ENCODE measurements at regions not wholly inside any gene's neighbourhood (a gene's known extent, or its start where the extent isn't known, plus 50 kb on each side); places are given as distances from the start of the nearest gene placed in this dataset.

- no peak overlapping the region for H3K4me3 ChIP-seq
- no peaks in the 10 kb centered on the region for H3K36me3 ChIP-seq
- no peak for DNase-seq
- TF ChIP-seq POLR2A (IDR thresholded peaks at IDR 0.05): no peak
- TF ChIP-seq, protein P1, sequence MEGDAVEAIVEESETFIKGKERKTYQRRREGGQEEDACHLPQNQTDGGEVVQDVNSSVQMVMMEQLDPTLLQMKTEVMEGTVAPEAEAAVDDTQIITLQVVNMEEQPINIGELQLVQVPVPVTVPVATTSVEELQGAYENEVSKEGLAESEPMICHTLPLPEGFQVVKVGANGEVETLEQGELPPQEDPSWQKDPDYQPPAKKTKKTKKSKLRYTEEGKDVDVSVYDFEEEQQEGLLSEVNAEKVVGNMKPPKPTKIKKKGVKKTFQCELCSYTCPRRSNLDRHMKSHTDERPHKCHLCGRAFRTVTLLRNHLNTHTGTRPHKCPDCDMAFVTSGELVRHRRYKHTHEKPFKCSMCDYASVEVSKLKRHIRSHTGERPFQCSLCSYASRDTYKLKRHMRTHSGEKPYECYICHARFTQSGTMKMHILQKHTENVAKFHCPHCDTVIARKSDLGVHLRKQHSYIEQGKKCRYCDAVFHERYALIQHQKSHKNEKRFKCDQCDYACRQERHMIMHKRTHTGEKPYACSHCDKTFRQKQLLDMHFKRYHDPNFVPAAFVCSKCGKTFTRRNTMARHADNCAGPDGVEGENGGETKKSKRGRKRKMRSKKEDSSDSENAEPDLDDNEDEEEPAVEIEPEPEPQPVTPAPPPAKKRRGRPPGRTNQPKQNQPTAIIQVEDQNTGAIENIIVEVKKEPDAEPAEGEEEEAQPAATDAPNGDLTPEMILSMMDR (IDR thresholded peaks at IDR 0.05): no peak
- ATAC-seq: no peak
- intact Hi-C loops (cut with DNase I): no loop called here
- no peaks in the 10 kb centered on the region for H3K4me1 ChIP-seq
- no peak overlapping the region for H3K27ac ChIP-seq
- no peaks in the 10 kb centered on the region for H3K27me3 ChIP-seq
- H3K9me3 ChIP-seq: no peaks in the 10 kb centered on the region
These were observed 85.6 kb upstream of the FST start for GRCh38 chr5:53394808-53395207.

DNA sequence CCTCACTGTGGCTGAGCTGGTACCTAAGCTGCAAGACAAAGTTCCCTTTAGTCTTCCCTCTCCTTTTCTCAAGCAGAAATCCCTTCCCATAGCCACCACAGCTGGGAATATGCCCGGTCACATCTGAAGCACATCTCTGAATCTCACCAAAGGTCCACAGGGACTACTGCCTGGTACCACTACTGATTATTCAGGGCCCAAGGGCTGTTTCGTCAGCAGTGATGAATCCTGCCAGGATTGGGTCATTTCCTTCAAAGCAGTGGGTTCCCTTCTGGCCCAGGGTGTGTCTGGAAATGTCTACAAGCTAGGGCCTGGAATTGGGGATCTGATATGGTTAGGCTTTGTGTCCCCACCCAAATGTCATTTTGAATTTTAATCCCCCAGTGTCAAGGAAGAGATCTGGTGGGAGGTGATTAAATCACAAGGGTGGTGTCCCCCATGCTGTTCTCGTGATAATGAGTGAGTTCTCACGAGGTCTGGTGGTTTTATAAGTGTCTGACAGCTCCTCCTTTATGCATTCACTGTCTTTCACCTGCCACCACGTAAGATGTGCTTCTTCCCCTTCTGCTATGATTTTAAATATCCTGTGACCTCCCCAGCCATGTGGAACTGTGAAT lies 83.2 kb upstream of the FST start:
- no peaks in the 10 kb centered on the region for H3K27me3 ChIP-seq
- no peak for TF ChIP-seq POLR2A (IDR thresholded peaks at IDR 0.05)
- TF ChIP-seq, protein P1 (IDR thresholded peaks at IDR 0.05): no peak
- H3K4me1 ChIP-seq: no peaks in the 10 kb centered on the region
- no peak for DNase-seq
- no peaks in the 10 kb centered on the region for H3K36me3 ChIP-seq
- intact Hi-C loops (cut with DNase I): no loop called here
- ATAC-seq: no peak
- no peak overlapping the region for H3K27ac ChIP-seq
- H3K4me3 ChIP-seq: no peak overlapping the region
- WGBS (ENCODE audit: insufficient coverage, low coverage, low lambda C conversion rate, missing lambda C conversion rate): 42% methylated on average over 4 of the region's 5 CpGs
- H3K9me3 ChIP-seq: no peaks in the 10 kb centered on the region

DNA sequence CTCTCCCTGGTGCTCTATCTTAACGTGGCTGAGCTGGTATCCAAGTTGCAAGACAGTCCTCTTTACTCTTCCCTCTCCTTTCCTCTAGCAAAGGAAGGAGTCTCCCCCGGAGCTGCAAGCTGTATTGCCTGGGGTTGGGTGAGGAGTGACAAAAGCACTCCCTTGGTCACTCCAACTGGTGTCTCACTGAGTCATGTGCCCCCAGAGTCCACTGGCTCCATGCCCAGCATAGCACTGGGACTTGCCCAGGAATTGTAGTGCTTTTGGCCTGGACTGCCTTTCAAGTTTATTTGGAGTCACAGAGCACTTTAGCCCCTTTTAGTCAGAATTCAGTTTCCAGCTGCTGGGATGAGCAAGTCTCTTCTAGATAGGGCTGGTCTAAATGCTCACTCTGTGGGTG lies 82.6 kb upstream of the FST start:
- H3K4me3 ChIP-seq: no peak overlapping the region
- H3K36me3 ChIP-seq: no peaks in the 10 kb centered on the region
- peak in 1 of 4 donors; percentile 42 for ATAC-seq
- H3K27me3 ChIP-seq: no peaks in the 10 kb centered on the region
- no peaks in the 10 kb centered on the region for H3K4me1 ChIP-seq
- DNase-seq: no peak
- no peaks in the 10 kb centered on the region for H3K9me3 ChIP-seq
- intact Hi-C loops (cut with DNase I): no loop called here
- no peak overlapping the region for H3K27ac ChIP-seq
- TF ChIP-seq, protein P1 (IDR thresholded peaks at IDR 0.05): no peak
- TF ChIP-seq POLR2A (IDR thresholded peaks at IDR 0.05): no peak
- WGBS (ENCODE audit: insufficient coverage, low coverage, low lambda C conversion rate, missing lambda C conversion rate): 0% methylated on average over 1 of the region's 2 CpGs

- DNase-seq: no peak
- Histone ChIP-seq H3K27ac (no peak overlapping the region), H3K4me3 (no peak overlapping the region), H3K4me1 (no peaks in the 10 kb centered on the region), H3K9me3 (no peaks in the 10 kb centered on the region), H3K27me3 (no peaks in the 10 kb centered on the region), H3K36me3 (no peaks in the 10 kb centered on the region)
- TF ChIP-seq, protein P1 (IDR thresholded peaks at IDR 0.05): no peak
- no peak for TF ChIP-seq POLR2A (IDR thresholded peaks at IDR 0.05)
- WGBS (ENCODE audit: insufficient coverage, low coverage, low lambda C conversion rate, missing lambda C conversion rate): 55% methylated on average over 2 of the region's 2 CpGs
- intact Hi-C loops (cut with DNase I): no loop called here
- no peak for ATAC-seq
These were observed 80.3 kb upstream of the FST start for GRCh38 chr5:53399926-53400697.

All from right lobe of liver (tissue), 6 donors.